ENCODE measurements at regions not wholly inside any gene's neighbourhood (a gene's known extent, or its start where the extent isn't known, plus 50 kb on each side); places are given as distances from the start of the nearest gene placed in this dataset.
"Not testable (repeated sequence)": the region's sequence is repeated elsewhere in the genome, so short reads cannot be mapped to it uniquely, and the experiment has no call there.

GRCh38 chr5:99471178-99471577 lies 542.4 kb upstream of the CHD1 start:
- not testable (repeated sequence) for TF ChIP-seq CTCF, POLR2A (IDR thresholded peaks at IDR 0.05)
